ENCODE measurements at regions not wholly inside any gene's neighbourhood (a gene's known extent, or its start where the extent isn't known, plus 50 kb on each side); places are given as distances from the start of the nearest gene placed in this dataset.

DNA sequence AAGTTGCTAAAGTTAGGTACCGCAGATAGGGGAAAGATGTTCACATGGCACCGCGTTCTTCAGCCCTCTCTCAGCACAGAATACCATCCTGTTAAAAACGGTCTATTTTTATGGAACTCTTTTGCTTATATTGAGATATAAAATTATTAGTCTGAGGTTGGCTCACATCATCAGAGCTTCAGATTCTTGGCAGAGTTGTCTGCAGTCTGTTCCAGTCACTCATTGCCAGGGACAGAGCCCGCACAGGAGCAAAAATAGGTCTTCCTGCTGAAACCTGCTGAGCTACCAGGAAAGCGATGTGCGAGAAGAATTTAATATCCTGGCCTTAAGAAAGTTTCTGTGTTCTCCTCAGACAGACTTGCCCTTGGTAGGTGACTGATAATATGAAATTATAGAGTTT lies 249.8 kb downstream of the VRK1 start:
- Histone ChIP-seq H3K4me3 (ENCODE audit: low read length) (no peak overlapping the region), H3K36me3 (ENCODE audit: control insufficient read depth, insufficient read depth, low read length) (no peaks in the 10 kb centered on the region), H3K4me1 (ENCODE audit: control insufficient read depth, insufficient read depth, low read length) (no peaks in the 10 kb centered on the region), H3K27me3 (ENCODE audit: control insufficient read depth, insufficient read depth, low read length) (no peaks in the 10 kb centered on the region), H3K9me3 (ENCODE audit: control insufficient read depth, low read length) (no peaks in the 10 kb centered on the region), H3K9ac (ENCODE audit: low read length) (no peak overlapping the region)

DNA sequence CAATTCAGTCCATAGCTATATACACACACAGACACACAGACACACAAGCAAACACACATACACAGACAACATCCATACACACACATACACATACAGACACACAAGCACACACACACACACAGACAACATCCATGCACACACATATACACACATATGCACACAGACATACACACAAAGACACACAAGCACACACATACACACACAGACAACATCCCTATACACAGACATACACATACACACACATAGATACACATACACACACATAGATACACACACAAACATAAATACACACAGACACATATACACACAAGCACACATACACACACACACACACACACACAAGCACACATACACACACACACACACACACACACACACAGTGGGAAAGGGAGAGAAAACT lies 254.8 kb downstream of the VRK1 start:
- no peak overlapping the region for H3K4me3 ChIP-seq (ENCODE audit: low read length)
- H3K4me1 ChIP-seq (ENCODE audit: control insufficient read depth, insufficient read depth, low read length), result no peaks in the 10 kb centered on the region
- H3K9ac ChIP-seq (ENCODE audit: low read length), result no peak overlapping the region
- H3K9me3 ChIP-seq (ENCODE audit: control insufficient read depth, low read length), result no peaks in the 10 kb centered on the region
- no peaks in the 10 kb centered on the region for H3K36me3 ChIP-seq (ENCODE audit: control insufficient read depth, insufficient read depth, low read length)
- H3K27me3 ChIP-seq (ENCODE audit: control insufficient read depth, insufficient read depth, low read length), result no peaks in the 10 kb centered on the region

DNA sequence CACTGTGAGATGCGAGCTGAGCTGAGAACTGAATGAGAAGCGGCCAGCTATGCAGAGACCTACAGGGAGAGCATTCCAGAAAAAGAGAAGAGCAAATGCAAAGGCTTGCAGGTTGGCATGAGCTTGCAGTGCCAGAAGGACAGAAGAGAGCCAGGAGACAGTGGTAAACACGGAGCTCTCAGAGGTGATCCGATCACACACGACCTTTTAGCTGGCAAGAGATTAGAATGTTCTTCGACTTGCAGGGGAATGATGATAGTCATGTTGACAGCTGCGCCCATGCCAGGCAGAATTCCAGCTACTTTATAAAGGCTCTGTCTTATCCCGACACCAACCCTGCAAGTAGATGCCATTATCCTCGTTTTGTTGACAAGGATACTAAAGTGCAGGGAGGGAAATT lies 256.8 kb downstream of the VRK1 start:
- Histone ChIP-seq H3K27me3 (ENCODE audit: control insufficient read depth, insufficient read depth, low read length) (no peaks in the 10 kb centered on the region), H3K9me3 (ENCODE audit: control insufficient read depth, low read length) (no peaks in the 10 kb centered on the region), H3K4me3 (ENCODE audit: low read length) (no peak overlapping the region), H3K9ac (ENCODE audit: low read length) (no peak overlapping the region), H3K4me1 (ENCODE audit: control insufficient read depth, insufficient read depth, low read length) (no peaks in the 10 kb centered on the region), H3K36me3 (ENCODE audit: control insufficient read depth, insufficient read depth, low read length) (no peaks in the 10 kb centered on the region)

DNA sequence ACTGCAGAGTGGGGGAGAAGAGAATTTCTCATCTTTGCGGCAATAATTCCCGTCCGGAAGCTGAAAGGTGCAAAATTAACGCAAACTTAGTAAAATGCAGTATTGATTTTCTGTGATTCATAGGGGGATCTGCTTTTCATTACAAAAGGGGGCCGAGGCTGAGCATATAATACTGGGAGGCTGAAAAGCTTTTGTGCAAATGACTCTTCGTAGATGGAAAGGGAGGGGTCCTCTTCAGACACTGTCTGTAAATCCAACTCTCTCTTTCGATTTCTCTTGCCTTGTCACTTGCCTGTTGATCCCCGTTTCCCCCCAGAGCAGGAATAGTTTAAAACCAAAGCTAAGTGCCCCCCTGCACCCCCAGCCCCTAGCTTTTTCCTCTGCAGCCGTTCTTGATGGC lies 258.2 kb downstream of the VRK1 start:
- Histone ChIP-seq H3K36me3 (ENCODE audit: control insufficient read depth, insufficient read depth, low read length) (no peaks in the 10 kb centered on the region), H3K4me1 (ENCODE audit: control insufficient read depth, insufficient read depth, low read length) (no peaks in the 10 kb centered on the region), H3K9me3 (ENCODE audit: control insufficient read depth, low read length) (no peaks in the 10 kb centered on the region), H3K4me3 (ENCODE audit: low read length) (no peak overlapping the region), H3K9ac (ENCODE audit: low read length) (no peak overlapping the region), H3K27me3 (ENCODE audit: control insufficient read depth, insufficient read depth, low read length) (no peaks in the 10 kb centered on the region)

DNA sequence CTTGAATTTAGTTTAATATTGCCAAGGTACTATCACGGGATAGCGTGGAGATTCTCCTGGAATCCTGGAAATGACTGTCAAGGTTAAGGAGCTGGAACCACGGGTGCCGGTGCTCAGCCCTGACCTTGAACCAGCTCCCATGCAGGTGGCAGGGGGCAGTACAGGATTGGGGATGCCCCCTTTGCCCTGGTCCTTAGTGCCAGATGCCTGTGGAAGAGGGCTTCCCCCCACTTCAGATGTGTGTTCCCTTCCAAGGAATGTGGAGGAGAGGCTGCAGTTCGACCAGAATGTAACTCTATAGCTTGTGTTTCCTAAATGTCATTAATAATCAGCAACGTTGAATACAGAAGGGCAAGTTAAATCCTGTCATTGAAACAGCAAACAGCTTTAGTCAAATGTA lies 258.9 kb downstream of the VRK1 start:
- Histone ChIP-seq H3K36me3 (ENCODE audit: control insufficient read depth, insufficient read depth, low read length) (no peaks in the 10 kb centered on the region), H3K27me3 (ENCODE audit: control insufficient read depth, insufficient read depth, low read length) (no peaks in the 10 kb centered on the region), H3K9ac (ENCODE audit: low read length) (no peak overlapping the region), H3K4me3 (ENCODE audit: low read length) (no peak overlapping the region), H3K4me1 (ENCODE audit: control insufficient read depth, insufficient read depth, low read length) (no peaks in the 10 kb centered on the region), H3K9me3 (ENCODE audit: control insufficient read depth, low read length) (no peaks in the 10 kb centered on the region)

DNA sequence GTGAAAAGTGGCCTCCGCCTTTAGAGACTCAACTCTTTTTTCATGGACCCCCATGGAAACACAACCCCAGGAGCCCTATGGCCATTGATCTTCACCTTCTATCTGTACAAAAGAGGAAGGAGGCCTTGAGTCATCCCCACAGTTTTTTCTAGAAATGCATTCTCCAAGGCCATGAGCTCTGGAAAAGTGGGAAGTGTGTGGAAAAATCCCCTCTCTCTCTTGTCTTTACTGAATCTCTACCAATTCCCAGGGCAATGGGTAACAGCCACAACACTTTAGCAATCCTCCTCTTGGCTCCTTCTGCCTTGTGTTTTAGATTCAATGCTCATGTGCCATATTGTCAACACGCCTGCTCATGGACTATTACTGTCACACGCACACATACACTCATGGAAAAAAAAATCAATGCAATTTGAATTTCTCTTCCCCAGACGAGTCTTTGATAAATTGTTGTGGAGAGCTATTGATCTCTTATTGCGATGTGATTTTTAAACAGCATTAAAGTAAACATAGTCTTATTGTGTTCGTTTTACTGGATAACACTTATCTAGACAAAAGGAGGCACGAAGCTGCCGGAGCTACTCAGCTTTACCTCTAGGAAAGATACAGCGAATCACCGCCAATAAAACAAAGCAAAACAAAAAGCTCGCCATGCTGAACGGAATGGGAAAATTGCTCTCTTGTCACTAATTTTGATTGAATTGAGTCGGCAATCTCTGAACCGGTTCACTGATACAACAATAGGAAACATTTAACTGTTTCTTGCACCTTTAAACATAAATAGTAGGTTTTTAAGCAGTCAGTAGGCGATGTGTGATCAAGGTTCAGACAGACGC lies 260.3 kb downstream of the VRK1 start:
- no peaks in the 10 kb centered on the region for H3K36me3 ChIP-seq (ENCODE audit: control insufficient read depth, insufficient read depth, low read length)
- no peaks in the 10 kb centered on the region for H3K4me1 ChIP-seq (ENCODE audit: control insufficient read depth, insufficient read depth, low read length)
- H3K4me3 ChIP-seq (ENCODE audit: low read length), result no peak overlapping the region
- H3K27me3 ChIP-seq (ENCODE audit: control insufficient read depth, insufficient read depth, low read length), result no peaks in the 10 kb centered on the region
- no peak overlapping the region for H3K9ac ChIP-seq (ENCODE audit: low read length)
- H3K9me3 ChIP-seq (ENCODE audit: control insufficient read depth, low read length), result no peaks in the 10 kb centered on the region

DNA sequence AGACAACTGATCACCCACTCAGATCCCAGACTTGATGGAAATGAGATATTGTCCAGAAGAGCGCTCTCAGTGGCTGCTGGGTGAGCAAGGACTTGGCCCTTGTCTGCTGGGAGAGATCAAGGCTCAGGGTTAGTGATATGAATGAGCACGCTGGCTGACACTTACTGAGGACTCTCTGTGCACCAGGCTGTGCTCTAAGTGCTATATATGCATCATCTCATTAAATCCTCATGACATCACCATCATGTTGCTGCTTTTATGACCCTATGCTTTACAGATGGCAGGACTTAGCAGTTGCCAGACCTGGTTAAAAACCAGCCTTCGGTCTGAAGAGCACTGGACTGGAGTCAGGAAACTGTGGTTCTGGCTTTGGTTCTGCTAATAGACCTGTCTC lies 260.9 kb downstream of the VRK1 start:
- Histone ChIP-seq H3K4me3 (ENCODE audit: low read length) (no peak overlapping the region), H3K9me3 (ENCODE audit: control insufficient read depth, low read length) (no peaks in the 10 kb centered on the region), H3K36me3 (ENCODE audit: control insufficient read depth, insufficient read depth, low read length) (no peaks in the 10 kb centered on the region)

DNA sequence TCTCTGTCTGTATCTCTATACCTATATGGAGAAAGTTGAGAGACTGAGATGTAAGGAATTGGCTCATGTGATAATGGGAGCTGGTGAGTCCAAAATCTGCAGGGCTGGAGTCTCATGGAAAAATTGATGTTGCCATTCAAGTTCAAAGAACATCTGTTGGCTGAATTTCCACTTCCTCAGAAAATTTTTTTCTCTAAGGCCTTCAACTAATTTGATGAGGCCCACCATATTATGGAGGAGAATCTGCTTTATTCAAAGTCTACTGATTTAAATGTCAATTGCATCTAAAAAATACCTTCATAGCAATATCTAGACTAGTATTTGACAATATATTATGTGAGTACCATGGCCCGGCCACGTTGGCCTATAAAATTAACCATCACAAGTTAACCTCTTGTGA lies 261.4 kb downstream of the VRK1 start:
- H3K4me1 ChIP-seq (ENCODE audit: control insufficient read depth, insufficient read depth, low read length), result no peaks in the 10 kb centered on the region

More for the DNA sequence above, 260.9 kb downstream of the VRK1 start:
- Histone ChIP-seq H3K9ac (ENCODE audit: low read length) (no peak overlapping the region), H3K4me1 (ENCODE audit: control insufficient read depth, insufficient read depth, low read length) (no peaks in the 10 kb centered on the region), H3K27me3 (ENCODE audit: control insufficient read depth, insufficient read depth, low read length) (no peaks in the 10 kb centered on the region)

DNA sequence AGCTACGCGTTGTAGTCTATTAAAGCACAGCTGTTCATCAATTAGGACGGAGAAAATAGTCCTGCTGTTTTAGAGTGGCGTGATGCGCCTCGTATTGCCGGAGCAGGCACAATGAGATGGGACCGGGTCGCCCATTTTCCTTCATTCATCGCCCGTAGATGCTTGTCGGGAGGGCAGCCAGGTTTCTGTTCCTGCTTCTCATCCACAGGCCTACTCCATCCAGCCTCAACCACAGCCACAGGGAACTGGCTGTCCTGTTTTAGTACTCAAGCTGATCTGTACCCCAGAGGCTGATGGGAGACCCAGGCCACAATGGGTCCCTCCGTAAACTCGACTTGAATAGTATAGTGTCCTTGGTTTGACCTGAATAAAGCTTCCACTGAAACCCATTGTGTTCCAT lies 264.0 kb downstream of the VRK1 start:
- Histone ChIP-seq H3K9ac (ENCODE audit: low read length) (no peak overlapping the region), H3K36me3 (ENCODE audit: control insufficient read depth, insufficient read depth, low read length) (no peaks in the 10 kb centered on the region), H3K9me3 (ENCODE audit: control insufficient read depth, low read length) (no peaks in the 10 kb centered on the region), H3K4me1 (ENCODE audit: control insufficient read depth, insufficient read depth, low read length) (no peaks in the 10 kb centered on the region), H3K27me3 (ENCODE audit: control insufficient read depth, insufficient read depth, low read length) (no peaks in the 10 kb centered on the region), H3K4me3 (ENCODE audit: low read length) (no peak overlapping the region)

More for the DNA sequence above, 261.4 kb downstream of the VRK1 start:
- H3K36me3 ChIP-seq (ENCODE audit: control insufficient read depth, insufficient read depth, low read length), result no peaks in the 10 kb centered on the region
- H3K9me3 ChIP-seq (ENCODE audit: control insufficient read depth, low read length), result no peaks in the 10 kb centered on the region
- no peaks in the 10 kb centered on the region for H3K27me3 ChIP-seq (ENCODE audit: control insufficient read depth, insufficient read depth, low read length)
- H3K4me3 ChIP-seq (ENCODE audit: low read length), result no peak overlapping the region
- no peak overlapping the region for H3K9ac ChIP-seq (ENCODE audit: low read length)

DNA sequence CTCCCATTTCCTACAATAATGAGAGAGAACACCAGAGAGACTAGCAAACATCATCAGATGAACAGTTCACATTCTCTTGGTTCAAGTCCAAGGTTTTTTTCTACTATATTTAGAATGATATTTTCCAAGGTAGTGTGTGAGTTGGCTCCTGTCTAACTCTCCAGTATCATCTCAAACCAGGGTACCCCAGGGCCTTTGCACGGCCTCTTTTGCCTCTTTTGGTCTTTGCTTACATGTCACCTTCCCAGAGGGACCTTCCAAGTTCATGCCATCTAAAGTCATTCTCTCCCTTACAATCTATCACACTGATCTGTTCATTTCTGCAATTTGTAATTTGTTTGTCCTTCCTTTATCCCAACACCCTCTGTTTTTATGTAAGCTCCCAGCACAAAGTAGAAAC lies 264.5 kb downstream of the VRK1 start:
- no peaks in the 10 kb centered on the region for H3K4me1 ChIP-seq (ENCODE audit: control insufficient read depth, insufficient read depth, low read length)
- H3K4me3 ChIP-seq (ENCODE audit: low read length), result no peak overlapping the region
- no peaks in the 10 kb centered on the region for H3K9me3 ChIP-seq (ENCODE audit: control insufficient read depth, low read length)
- H3K36me3 ChIP-seq (ENCODE audit: control insufficient read depth, insufficient read depth, low read length), result no peaks in the 10 kb centered on the region
- H3K9ac ChIP-seq (ENCODE audit: low read length), result no peak overlapping the region
- no peaks in the 10 kb centered on the region for H3K27me3 ChIP-seq (ENCODE audit: control insufficient read depth, insufficient read depth, low read length)

DNA sequence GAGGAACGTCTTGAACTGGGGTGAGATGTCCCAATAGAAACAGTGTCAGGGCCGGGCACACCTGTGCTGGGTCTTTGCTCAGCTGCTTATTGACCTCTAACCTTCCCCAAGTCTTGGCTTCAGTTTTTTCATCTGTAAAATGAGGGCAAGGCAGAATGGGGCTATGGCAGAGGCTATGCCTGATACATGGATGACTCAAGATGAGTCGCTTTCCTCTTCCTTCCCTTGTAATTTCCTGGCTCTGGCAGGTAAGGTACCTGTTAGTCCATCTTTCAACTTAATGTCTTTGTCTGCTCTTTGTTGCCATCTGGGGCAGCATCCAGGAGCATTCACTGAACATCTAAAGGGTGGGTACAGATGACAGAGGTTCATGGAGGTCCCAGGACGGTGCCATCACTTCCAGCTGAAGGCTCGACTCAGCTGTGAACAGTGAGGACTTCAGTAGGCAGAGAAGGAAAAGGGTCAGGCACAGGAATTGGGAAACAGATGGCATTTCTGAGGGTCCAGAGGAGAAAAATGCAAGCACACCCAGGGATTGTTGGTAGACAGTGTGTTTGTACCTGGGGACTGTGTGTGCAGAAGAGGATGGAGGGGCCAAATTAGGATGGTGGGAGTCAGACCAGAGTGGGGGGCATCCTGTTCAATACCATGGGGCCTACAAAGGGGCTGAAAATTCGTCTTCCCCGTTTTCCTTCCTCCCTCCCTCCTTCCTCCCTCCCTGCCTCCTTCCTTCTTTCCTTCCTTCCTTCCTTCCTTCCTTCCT lies 268.3 kb downstream of the VRK1 start:
- Histone ChIP-seq H3K9ac (ENCODE audit: low read length) (no peak overlapping the region), H3K9me3 (ENCODE audit: control insufficient read depth, low read length) (no peaks in the 10 kb centered on the region), H3K4me3 (ENCODE audit: low read length) (no peak overlapping the region), H3K4me1 (ENCODE audit: control insufficient read depth, insufficient read depth, low read length) (no peaks in the 10 kb centered on the region), H3K27me3 (ENCODE audit: control insufficient read depth, insufficient read depth, low read length) (no peaks in the 10 kb centered on the region), H3K36me3 (ENCODE audit: control insufficient read depth, insufficient read depth, low read length) (no peaks in the 10 kb centered on the region)

DNA sequence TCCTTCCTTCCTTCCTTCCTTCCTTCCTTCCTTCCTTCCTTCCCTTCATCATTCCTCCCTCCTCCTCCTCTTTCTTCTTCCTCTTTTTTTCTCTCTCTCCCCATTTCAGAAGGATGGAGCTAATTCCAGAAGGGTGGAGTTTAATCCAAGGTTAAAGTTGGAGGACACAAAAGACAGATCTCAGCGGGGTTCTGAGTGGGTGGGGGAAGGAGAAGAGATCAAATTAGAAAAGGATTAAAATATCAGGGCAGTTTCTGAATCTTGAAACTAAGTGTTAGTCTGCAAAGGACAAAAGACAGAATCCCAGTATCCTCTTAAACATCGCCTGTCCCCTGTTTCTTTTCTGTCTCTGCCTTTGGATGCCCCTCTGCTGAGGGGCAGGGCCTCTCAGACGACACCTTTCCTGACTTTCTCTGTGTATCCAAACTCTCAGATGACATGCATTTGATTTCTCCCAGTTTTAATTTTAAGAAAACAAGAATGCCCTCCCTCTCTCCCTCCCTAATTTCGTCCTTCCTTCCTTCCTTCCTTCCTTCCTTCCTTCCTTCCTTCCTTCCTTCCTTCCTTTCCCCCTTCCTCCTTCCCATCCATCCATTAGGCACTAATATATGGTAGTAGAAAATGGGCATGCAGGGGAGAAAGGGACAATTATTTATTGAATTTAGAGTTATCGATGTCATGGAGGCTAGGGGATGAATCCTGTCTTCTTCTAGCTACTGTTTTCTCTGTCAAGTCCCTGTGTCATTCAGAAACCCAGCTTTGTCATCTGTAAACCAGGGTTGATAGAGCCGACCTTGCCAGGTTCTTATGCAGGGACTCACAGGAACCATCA lies 269.1 kb downstream of the VRK1 start:
- Histone ChIP-seq H3K9me3 (ENCODE audit: control insufficient read depth, low read length) (no peaks in the 10 kb centered on the region), H3K9ac (ENCODE audit: low read length) (no peak overlapping the region), H3K4me3 (ENCODE audit: low read length) (no peak overlapping the region), H3K4me1 (ENCODE audit: control insufficient read depth, insufficient read depth, low read length) (no peaks in the 10 kb centered on the region), H3K27me3 (ENCODE audit: control insufficient read depth, insufficient read depth, low read length) (no peaks in the 10 kb centered on the region), H3K36me3 (ENCODE audit: control insufficient read depth, insufficient read depth, low read length) (no peaks in the 10 kb centered on the region)

All from mucosa of stomach (tissue), 1 donor.